ENCODE measurements at regions not wholly inside any gene's neighbourhood (a gene's known extent, or its start where the extent isn't known, plus 50 kb on each side); places are given as distances from the start of the nearest gene placed in this dataset.

DNA sequence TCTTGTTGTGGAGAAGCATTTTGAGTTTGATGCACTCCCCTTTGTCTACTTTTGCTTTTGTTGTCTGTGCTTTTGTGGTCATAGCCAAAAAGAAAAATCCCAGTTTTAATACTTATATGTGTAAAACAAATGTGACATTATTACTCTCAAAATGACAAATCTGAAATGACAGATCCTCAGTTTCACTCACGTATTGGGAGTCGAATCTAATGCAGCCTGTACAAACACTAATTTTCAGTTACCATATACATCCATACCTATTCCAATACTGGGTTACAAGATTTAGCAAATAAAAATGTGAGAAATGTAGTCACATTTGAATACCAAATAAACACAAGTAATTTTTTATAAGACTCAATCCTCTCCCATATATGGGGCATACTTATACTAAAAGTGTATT is 148.2 kb upstream of the ZNF516 start:
- no peak overlapping the region for H3K27ac Mint-ChIP-seq
- no peaks in the 10 kb centered on the region for H3K36me3 Mint-ChIP-seq (ENCODE audit: low read depth)
- no peak for DNase-seq
- TF ChIP-seq, protein P1, sequence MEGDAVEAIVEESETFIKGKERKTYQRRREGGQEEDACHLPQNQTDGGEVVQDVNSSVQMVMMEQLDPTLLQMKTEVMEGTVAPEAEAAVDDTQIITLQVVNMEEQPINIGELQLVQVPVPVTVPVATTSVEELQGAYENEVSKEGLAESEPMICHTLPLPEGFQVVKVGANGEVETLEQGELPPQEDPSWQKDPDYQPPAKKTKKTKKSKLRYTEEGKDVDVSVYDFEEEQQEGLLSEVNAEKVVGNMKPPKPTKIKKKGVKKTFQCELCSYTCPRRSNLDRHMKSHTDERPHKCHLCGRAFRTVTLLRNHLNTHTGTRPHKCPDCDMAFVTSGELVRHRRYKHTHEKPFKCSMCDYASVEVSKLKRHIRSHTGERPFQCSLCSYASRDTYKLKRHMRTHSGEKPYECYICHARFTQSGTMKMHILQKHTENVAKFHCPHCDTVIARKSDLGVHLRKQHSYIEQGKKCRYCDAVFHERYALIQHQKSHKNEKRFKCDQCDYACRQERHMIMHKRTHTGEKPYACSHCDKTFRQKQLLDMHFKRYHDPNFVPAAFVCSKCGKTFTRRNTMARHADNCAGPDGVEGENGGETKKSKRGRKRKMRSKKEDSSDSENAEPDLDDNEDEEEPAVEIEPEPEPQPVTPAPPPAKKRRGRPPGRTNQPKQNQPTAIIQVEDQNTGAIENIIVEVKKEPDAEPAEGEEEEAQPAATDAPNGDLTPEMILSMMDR (IDR thresholded peaks at IDR 0.05): no peak
- no peaks in the 10 kb centered on the region for H3K4me1 Mint-ChIP-seq
- H3K4me3 Mint-ChIP-seq: no peak overlapping the region
- H3K9me3 Mint-ChIP-seq: no peaks in the 10 kb centered on the region
- ChIA-PET CTCF (no interaction called here), POLR2A (no interaction called here)
- peaks cover 2% of the 10 kb centered on the region for H3K27me3 Mint-ChIP-seq
- intact Hi-C loops (cut with micrococcal nuclease): no loop called here
- no peak for ATAC-seq (ENCODE audit: low read depth)

DNA sequence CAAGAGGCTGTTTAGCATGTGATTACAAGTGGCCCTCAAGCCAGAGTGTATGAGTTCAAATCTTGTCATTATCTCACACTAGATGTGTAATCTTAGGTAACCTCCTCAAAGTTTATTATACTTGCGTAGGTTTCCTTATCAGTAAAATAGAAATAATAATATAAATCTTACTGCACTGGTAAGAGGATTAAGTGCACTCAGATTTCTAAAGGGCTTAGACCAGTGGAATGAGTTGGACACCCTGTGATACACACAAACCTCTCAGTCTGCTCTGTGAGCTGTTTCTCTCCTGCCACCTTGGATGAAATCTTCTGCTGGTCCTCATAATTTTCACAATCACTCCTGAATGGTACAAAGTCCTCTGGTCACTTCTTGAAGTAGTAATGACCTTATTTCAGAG is 145.4 kb upstream of the ZNF516 start:
- CTCF ChIA-PET: no interaction called here
- DNase-seq (no peak), ATAC-seq (ENCODE audit: low read depth) (no peak)
- Mint-ChIP-seq H3K9me3 (no peaks in the 10 kb centered on the region), H3K27ac (no peak overlapping the region), H3K4me1 (no peaks in the 10 kb centered on the region), H3K27me3 (peaks cover 5% of the 10 kb centered on the region), H3K36me3 (ENCODE audit: low read depth) (no peaks in the 10 kb centered on the region), H3K4me3 (no peak overlapping the region)
- intact Hi-C loops (cut with micrococcal nuclease): no loop called here
- TF ChIP-seq, protein P1 (IDR thresholded peaks at IDR 0.05): no peak
- POLR2A ChIA-PET: no interaction called here

DNA sequence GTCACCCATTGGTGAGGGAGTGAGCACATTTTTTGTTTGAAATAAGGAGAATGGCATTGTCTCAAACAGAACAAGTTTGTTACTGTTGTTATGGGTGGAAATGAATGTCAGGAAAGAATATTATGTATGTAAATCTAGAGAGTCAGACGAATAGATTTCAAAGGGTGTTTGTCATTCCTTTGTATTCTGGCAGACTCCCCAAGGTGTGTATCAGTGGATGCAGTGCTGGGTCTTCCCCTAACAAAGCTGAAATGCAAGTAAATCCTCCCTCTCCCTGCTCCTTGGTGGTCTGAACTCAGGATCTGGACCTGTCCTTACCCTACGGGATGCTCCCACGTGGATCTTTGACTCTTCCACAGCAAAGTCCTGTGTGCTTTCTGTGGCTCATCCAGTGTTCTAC is 139.5 kb upstream of the ZNF516 start:
- DNase-seq (no peak), ATAC-seq (ENCODE audit: low read depth) (no peak)
- H3K36me3 Mint-ChIP-seq (ENCODE audit: low read depth): no peaks in the 10 kb centered on the region
- H3K9me3 Mint-ChIP-seq: peaks cover 6% of the 10 kb centered on the region
- TF ChIP-seq, protein P1 (IDR thresholded peaks at IDR 0.05): no peak
- POLR2A ChIA-PET: no interaction called here
- H3K4me1 Mint-ChIP-seq: no peaks in the 10 kb centered on the region
- H3K27ac Mint-ChIP-seq: no peak overlapping the region
- intact Hi-C loops (cut with micrococcal nuclease): no loop called here
- peaks cover 7% of the 10 kb centered on the region for H3K27me3 Mint-ChIP-seq
- CTCF ChIA-PET: no interaction called here
- no peak overlapping the region for H3K4me3 Mint-ChIP-seq

DNA sequence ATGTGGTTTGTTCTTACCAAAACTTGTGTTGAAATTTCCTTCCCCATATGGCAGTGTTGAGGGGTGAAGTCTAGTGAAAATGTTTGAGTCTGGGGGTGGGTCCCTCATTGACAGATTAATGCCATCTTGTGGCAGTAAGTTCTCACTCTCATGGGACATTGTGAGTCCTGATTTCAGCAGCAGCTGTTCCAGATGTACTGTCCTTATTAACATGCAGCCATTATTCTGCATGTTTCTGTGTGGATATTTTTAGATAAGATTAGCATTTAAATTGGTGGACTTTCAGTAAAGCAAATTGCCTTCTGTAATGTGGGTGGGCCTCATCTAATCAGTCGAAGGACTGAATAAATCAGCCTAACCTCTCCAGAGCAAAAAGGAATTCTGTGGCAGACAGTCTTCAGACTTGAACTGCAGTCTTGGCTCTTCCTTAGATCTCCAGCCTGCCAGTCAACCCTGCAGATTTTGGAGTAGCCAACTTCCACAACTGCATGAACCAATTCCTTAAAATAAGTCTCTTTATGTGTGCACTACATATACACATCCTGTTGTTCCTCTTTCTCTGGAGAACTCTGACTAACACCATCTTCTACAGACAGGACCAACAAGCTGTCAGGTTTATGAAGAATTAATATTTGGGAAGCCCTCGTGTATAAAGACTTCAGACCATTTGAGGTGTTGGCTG is 138.7 kb upstream of the ZNF516 start:
- TF ChIP-seq, protein P1 (IDR thresholded peaks at IDR 0.05): no peak
- Mint-ChIP-seq H3K27me3 (peaks cover 7% of the 10 kb centered on the region), H3K4me3 (no peak overlapping the region), H3K27ac (no peak overlapping the region), H3K36me3 (ENCODE audit: low read depth) (no peaks in the 10 kb centered on the region), H3K9me3 (peaks cover 10% of the 10 kb centered on the region), H3K4me1 (no peaks in the 10 kb centered on the region)
- POLR2A ChIA-PET: no interaction called here
- intact Hi-C loops (cut with micrococcal nuclease): no loop called here
- CTCF ChIA-PET: no interaction called here
- ATAC-seq (ENCODE audit: low read depth) (no peak), DNase-seq (no peak)

DNA sequence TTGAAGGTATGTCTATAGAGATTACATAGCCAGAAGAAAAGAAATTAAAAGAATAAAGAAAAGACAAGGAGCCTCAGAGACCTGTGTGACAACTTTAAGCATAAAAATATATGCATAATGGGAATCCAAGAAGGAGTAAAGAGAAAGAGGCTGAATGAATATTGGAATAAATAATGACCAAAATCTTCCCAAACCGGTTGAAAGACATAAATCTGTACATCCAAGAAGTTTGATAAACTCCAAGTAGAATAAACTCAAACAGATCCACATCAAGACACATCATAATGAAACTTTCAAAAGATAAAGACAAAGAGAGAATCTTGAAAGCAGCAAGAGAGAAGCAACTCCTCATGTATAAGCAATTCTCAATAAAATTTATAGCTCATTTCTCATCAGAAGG is 132.4 kb upstream of the ZNF516 start:
- ChIA-PET POLR2A (no interaction called here), CTCF (interaction anchor here (1.2 kb wide), 1 partner anchor 82 kb away, joined by 3 read pairs; no protein-coding TSS in a partner anchor)
- peaks cover 10% of the 10 kb centered on the region for H3K27me3 Mint-ChIP-seq

More for the DNA sequence above, 132.4 kb upstream of the ZNF516 start:
- intact Hi-C loops (cut with micrococcal nuclease): no loop called here
- ATAC-seq (ENCODE audit: low read depth): no peak
- TF ChIP-seq, protein P1 (IDR thresholded peaks at IDR 0.05): no peak
- no peak for DNase-seq
- no peak overlapping the region for H3K27ac Mint-ChIP-seq
- no peaks in the 10 kb centered on the region for H3K4me1 Mint-ChIP-seq
- no peak overlapping the region for H3K4me3 Mint-ChIP-seq
- no peaks in the 10 kb centered on the region for H3K36me3 Mint-ChIP-seq (ENCODE audit: low read depth)
- peaks cover 10% of the 10 kb centered on the region for H3K9me3 Mint-ChIP-seq
